ENCODE measurements at regions not wholly inside any gene's neighbourhood (a gene's known extent, or its start where the extent isn't known, plus 50 kb on each side); places are given as distances from the start of the nearest gene placed in this dataset.
"Not testable (repeated sequence)": the region's sequence is repeated elsewhere in the genome, so short reads cannot be mapped to it uniquely, and the experiment has no call there.

DNA sequence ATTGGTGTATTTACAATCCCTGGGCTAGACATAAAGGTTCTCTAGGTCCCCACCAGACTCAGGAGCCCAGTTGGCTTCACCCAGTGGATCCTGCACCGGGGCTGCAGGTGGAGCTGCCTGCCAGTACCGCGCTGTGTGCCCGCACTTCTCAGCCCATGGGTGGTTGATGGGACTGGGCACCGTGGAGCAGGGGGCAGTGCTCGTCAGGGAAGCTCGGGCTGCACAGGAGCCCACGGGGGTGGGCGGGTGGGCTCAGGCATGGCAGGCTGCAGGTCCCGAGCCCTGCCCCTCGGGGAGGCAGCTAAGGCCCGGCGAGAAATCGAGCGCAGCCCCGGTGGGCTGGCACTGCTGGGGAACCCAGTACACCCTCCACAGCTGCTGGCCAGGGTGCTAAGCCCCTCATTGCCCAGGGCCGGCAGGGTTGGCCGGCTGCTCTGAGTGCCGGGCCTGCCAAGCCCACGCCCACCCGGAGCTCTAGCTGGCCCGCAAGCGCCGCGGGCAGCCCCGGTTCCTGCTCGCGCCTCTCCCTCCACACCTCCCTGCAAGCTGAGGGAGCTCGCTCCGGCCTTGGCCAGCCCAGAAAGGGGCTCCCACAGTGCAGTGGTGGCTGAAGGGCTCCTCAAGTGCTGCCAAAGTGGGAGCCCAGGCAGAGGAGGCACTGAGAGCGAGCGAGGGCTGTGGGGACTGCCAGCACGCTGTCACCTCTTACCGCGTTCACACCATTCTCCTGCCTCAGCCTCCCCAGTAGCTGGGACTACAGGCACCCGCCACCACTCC, 353.5 kb upstream of the HS6ST1 start:
- DNase-seq: not testable (repeated sequence)

DNA sequence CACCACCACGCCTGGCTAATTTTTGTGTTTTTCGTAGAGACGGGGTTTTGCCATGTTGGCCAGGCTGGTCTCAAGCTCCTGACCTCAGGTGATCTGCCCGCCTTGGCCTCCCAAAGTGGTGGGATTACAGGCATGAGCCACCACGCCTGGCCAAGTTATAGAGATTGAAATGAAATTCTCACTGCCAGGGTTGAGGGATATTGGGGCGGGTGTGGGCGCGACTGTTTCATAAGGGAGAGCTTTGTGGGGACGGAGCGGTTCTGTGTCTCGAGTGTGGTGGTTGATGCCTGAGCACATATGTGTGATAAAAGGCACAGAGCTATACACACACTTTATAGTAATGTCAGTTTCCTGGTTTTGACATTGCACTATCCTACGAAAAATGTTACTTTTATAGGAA, 361.0 kb upstream of the HS6ST1 start:
- DNase-seq: not testable (repeated sequence)

- DNase-seq: no peak
Observed at GRCh38 chr2:128681507-128681906, 362.8 kb upstream of the HS6ST1 start.

DNA sequence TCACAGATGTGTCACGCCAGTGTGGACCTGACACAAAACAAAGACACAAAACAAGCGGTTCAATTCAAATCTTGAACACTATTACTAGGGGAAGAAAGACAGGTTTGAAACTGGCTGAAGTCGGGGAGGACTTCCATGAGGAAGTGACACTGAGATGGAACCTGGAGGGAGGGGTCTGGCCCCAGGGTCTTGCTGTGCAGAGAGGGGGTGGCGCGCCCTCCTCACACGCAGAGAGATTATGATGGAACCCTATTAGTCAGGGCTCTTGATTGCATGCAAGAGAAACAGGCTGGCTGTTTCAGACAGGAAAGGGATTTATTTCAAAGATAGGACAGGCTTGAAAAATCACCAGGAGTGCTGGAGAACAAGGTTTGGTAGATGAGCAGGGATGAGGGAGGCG, 363.6 kb upstream of the HS6ST1 start:
- no peak for DNase-seq

DNA sequence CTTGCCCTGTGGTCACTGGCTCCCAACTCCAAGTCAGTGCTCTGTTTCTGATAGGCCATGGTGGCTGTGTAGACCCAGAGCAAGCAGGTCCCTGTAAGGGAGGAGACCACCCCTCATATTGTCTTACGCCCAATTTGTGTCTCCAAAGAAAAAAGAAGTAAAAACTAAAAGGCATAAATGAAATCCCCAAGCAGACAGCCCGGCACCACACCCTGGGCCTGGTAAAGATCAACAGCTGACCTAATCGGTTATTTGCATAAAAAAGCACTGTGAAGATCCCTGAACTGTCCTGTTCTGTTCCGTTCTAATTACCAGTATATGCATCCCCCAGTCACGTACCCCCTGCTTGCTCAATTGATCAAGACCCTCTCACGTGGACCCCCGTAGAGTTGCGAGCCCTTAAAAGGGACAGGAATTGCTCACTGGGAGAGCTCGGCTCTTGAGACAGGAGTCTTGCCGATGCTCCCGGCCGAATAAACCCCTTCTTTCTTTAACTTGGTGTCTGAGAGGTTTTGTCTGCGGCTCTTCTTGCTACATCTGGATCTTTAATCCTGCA, 364.1 kb upstream of the HS6ST1 start:
- DNase-seq: no peak

- DNase-seq: no peak
Observed at GRCh38 chr2:128684523-128684922, 365.9 kb upstream of the HS6ST1 start.

DNA sequence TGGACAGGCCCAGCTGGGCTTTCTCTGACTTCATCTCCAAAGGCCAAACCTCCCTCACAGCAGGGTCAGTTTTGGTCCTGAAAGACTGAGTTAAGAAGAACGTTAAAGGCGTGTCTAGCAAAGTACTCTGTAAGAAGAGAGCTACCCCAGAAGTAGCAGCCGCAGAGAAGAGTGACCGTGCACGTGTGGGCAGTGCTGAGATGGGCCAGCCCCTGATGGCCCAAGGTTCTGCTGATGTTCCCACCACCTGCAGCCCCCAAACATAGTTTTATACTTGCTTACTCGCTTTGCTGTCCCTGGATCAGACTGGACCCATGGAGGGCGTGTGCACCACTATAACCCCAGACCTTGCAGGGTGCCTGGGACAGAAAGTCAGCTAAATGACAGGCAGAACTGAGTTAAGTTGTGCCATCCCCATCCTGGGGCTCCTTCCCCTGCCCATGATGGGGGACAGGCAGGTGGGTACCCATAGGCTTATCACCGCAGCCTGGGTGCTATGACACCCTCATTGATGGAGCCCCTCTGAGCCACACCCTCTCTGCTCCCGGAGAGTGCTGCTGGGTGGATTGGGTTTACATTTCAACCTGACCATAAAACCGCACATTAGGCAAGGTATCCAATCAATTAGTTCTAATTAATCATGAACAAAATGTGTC, 367.3 kb upstream of the HS6ST1 start:
- DNase-seq: no peak

- DNase-seq: no peak
Observed at GRCh38 chr2:128686497-128686859, 367.8 kb upstream of the HS6ST1 start.

DNA sequence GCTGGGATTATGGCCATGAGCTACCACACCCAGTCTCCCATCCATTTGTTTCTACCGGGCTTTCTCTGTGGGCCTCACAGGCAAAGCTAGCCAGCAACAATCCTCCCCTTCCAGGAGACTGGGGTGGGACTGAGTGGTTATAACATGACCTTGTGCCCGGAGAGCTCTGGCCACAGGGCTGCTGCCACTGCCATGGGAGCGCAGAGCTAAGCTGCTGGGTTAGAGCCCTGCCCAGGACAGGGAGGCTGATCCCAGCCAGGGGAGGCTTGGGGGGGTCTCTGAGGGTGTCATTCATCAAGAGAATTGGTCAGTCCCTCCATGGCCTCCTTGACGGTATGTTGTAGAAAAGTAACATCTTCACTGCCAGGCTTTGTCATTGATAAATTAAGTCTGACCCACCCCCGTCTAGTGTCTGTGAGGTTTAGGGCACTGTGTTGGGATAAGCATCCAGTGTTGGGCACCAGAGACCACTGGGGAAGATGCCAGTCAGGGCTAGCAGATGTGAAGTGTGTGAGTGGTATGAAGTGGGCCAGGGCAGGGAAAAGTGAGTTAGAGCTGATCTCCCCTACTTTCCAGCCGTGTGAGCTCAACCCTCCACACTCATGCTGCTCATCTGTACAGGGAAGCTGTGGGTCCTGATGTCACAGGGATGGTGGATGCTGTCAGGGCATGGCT, 368.4 kb upstream of the HS6ST1 start:
- no peak for DNase-seq

GRCh38 chr2:128687565-128687964, 368.9 kb upstream of the HS6ST1 start:
- DNase-seq: no peak

GRCh38 chr2:128689971-128690370, 371.3 kb upstream of the HS6ST1 start:
- DNase-seq: no peak

DNA sequence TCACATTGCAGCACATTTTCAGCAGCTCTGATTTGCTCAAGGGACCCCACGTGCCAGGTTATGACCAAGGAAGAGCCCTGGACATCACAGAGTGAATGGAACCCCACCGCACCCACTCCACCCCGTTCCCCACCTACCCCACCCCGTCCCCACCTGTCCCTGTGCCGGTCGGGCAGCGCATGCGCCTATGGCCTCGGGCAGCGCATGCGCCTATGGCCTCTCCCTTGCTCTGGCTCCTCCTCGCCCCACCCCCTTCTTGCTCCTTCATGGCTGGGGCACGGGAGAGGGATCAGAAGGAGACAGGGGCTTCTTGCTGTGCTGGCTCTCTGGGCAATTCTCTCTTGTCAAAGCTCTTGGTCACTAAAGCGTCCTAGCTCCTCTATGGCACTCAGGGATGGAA, 371.8 kb upstream of the HS6ST1 start:
- no peak for DNase-seq

DNA sequence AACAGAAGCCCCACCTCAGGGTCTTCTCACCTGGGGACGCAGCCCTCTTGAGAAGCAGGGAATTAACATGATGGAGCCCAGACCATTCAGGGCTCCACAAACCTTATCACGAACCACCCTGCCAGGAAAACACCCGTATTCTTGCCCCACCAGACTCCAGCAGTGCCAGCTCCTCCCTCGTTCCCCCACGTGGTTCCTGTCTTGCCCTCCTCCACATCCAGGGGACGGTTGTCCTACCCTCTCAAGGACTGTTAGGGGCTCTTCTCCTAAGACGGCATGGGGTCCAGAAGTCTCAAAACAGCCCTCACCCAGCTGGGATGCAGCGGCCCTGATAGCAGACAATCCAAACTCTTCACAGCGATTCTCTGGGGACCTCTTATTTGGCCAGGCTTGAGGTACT, 372.2 kb upstream of the HS6ST1 start:
- no peak for DNase-seq

- no peak for DNase-seq
Observed at GRCh38 chr2:128691526-128691925, 372.9 kb upstream of the HS6ST1 start.

GRCh38 chr2:128692895-128693742, 374.5 kb upstream of the HS6ST1 start:
- DNase-seq: no peak

GRCh38 chr2:128693743-128694029, 375.0 kb upstream of the HS6ST1 start:
- DNase-seq: no peak

DNA sequence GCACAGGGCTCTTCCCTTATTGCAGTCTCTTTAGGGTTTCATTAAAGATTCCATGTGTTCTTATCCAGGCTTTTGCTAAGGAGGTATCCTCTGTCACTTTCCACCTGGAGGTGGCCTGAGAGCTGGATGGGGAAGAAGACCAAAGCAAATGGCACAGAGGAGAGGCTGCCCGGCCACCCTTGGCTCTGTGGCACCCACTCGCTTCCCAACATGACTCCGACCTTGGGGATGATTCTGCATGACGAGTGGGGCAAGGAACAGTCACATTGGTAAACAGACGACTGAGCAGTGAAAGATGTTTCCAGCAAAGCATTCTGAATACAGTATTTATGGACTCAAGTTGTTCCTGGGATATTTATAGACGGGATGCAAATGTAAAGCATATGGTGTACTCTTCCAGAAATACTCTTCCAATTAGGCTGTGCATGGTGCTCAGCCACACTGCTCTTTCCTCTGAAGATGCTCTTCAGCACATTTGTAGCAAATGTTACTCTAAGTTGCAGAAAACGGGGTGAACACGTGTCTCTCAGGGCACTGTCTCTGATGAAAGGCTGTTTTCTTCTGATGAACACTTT, 377.1 kb upstream of the HS6ST1 start:
- DNase-seq: no peak

DNA sequence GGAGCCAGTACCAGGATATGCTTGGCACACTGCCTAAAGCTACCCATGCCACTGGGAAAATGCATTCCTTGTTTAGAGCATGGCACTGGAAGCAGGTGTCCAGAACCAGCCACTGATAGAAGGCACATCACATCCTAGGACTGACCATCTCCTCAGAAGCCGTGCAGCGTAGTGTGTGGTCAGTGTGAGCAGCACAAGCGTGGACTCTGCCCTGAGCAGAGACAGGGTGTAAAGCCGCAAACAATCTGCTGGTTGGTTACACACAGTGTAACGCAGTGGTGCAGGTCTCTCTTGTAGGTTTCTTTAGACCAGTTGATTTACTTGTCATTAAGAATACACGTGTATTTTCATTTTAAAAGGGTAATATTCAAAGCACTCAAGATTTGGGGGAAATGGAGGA, 377.8 kb upstream of the HS6ST1 start:
- DNase-seq: no peak

GRCh38 chr2:128701418-128701817, 382.8 kb upstream of the HS6ST1 start:
- DNase-seq: no peak

GRCh38 chr2:128702616-128703015, 383.9 kb upstream of the HS6ST1 start:
- DNase-seq: no peak

- no peak for DNase-seq
Observed at GRCh38 chr2:128708106-128708816, 389.6 kb upstream of the HS6ST1 start.

DNA sequence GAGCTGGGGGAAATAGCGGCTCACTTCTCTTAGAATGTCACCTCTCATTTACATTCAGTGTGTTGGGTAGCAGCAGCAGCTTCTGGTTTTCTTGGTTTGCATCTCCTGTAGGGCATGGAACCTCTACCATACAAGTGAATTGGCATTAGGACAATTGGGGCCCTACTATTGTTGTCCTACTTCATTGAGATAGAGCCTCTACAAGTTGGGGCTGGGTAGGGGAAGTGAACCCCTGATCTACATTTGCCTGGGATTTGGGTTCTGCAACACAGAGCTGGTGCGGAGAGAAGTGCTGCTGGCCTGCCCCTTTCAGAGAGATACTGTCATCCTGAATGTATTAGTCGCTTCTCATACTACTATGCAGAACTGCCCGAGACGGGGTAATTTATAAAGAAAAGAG, 391.6 kb upstream of the HS6ST1 start:
- no peak for DNase-seq

Data from HCEC 1CT (cell line).